Left ventricle myocardium inferior (tissue), 1 donor: ENCODE measurements at regions not wholly inside any gene's neighbourhood (a gene's known extent, or its start where the extent isn't known, plus 50 kb on each side); places are given as distances from the start of the nearest gene placed in this dataset.

Experiments used
- DNase-seq: peaks from one replicate; pipeline ENCODE4 v3.0.0-alpha.2; 2020
- H3K27ac ChIP-seq: fragments of 200-600 bp; replicated peaks from 2 replicates; pipeline ENCODE4 v1.8.0; 2021
- H3K27me3 ChIP-seq: fragments of 200-600 bp; 2 replicates; pipeline ENCODE4 v1.8.0; 2021; ENCODE audit warnings: low read depth
- H3K36me3 ChIP-seq: fragments of 200-600 bp; 2 replicates; pipeline ENCODE4 v1.8.0; 2021
- H3K4me1 ChIP-seq: fragments of 200-600 bp; 2 replicates; pipeline ENCODE4 v1.8.0; 2021
- H3K4me3 ChIP-seq: fragments of 200-600 bp; 2 replicates; pipeline ENCODE4 v1.8.0; 2021; ENCODE audit warnings: mild to moderate bottlenecking, moderate library complexity
- H3K9me3 ChIP-seq: fragments of 200-600 bp; replicated peaks from 2 replicates; pipeline ENCODE4 v1.8.0; 2021
- CTCF ChIP-seq: fragments of 200-600 bp; IDR thresholded peaks from 2 replicates; pipeline ENCODE4 v1.8.0; 2021; ENCODE audit warnings: antibody characterized with exemption, mild to moderate bottlenecking, borderline replicate concordance
- intact Hi-C: fragments of 100-400 bp; cut with micrococcal nuclease; formaldehyde crosslinking; loops from one replicate; pipeline ENCODE4 v1.11.0; 2022
- donor health status: DM: no; HTN: yes; CAD: no; lungs with severe emphysema.

GRCh38 chr12:88703790-88704189 lies 123.5 kb upstream of the KITLG start:
- Histone ChIP-seq H3K36me3 (no peaks in the 10 kb centered on the region), H3K27me3 (no peaks in the 10 kb centered on the region), H3K27ac (no peak overlapping the region), H3K9me3 (peaks cover 52% of the 10 kb centered on the region), H3K4me3 (no peak overlapping the region), H3K4me1 (no peaks in the 10 kb centered on the region)
- TF ChIP-seq CTCF: no peak
- no peak for DNase-seq
- intact Hi-C loops: no loop called here

- Histone ChIP-seq H3K4me3 (no peak overlapping the region), H3K4me1 (no peaks in the 10 kb centered on the region), H3K27me3 (no peaks in the 10 kb centered on the region), H3K27ac (no peak overlapping the region), H3K36me3 (no peaks in the 10 kb centered on the region), H3K9me3 (peaks cover 21% of the 10 kb centered on the region)
- intact Hi-C loops: no loop called here
- no peak for TF ChIP-seq CTCF
- no peak for DNase-seq
Measured at GRCh38 chr12:88698471-88698870, 118.2 kb upstream of the KITLG start.

- Histone ChIP-seq H3K36me3 (no peaks in the 10 kb centered on the region), H3K9me3 (peaks cover 31% of the 10 kb centered on the region), H3K27me3 (no peaks in the 10 kb centered on the region), H3K27ac (no peak overlapping the region), H3K4me3 (no peak overlapping the region), H3K4me1 (no peaks in the 10 kb centered on the region)
- intact Hi-C loops: no loop called here
- DNase-seq: no peak
- no peak for TF ChIP-seq CTCF
Measured at GRCh38 chr12:88693837-88694445, 113.7 kb upstream of the KITLG start.

- intact Hi-C loops: no loop called here
- H3K4me1 ChIP-seq: no peaks in the 10 kb centered on the region
- TF ChIP-seq CTCF: no peak
- no peak overlapping the region for H3K4me3 ChIP-seq
- H3K9me3 ChIP-seq: peaks cover 36% of the 10 kb centered on the region
- H3K27ac ChIP-seq: no peak overlapping the region
- no peak for DNase-seq
- H3K27me3 ChIP-seq: no peaks in the 10 kb centered on the region
- no peaks in the 10 kb centered on the region for H3K36me3 ChIP-seq
Measured at GRCh38 chr12:88691811-88692210, 111.5 kb upstream of the KITLG start.

GRCh38 chr12:88684610-88685009 lies 104.3 kb upstream of the KITLG start:
- Histone ChIP-seq H3K27ac (no peak overlapping the region), H3K9me3 (peaks cover 14% of the 10 kb centered on the region), H3K36me3 (no peaks in the 10 kb centered on the region), H3K27me3 (no peaks in the 10 kb centered on the region), H3K4me3 (no peak overlapping the region), H3K4me1 (no peaks in the 10 kb centered on the region)
- intact Hi-C loops: no loop called here
- no peak for DNase-seq
- no peak for TF ChIP-seq CTCF
